Uterus (tissue), 3 donors: ENCODE measurements at regions not wholly inside any gene's neighbourhood (a gene's known extent, or its start where the extent isn't known, plus 50 kb on each side); places are given as distances from the start of the nearest gene placed in this dataset.

Experiments used
- DNase-seq, 2 donors: peaks; one replicate each; pipeline ENCODE4 v3.0.0-alpha.2; 2019 to 2020
- H3K27ac ChIP-seq, 2 donors: fragments of 200-600 bp; sonication (generic); 1 replicate in 1 of 2; 2 replicates in 1 of 2; pipeline ENCODE4 v1.5.1; 2016 to 2018
- H3K27me3 ChIP-seq, 2 donors: fragments of 200-600 bp; sonication (generic); one replicate each; pipeline ENCODE4 v1.5.1; 2018 to 2019; ENCODE audit warnings: control low read depth in 1 of 2
- H3K36me3 ChIP-seq, 2 donors: fragments of 200-600 bp; sonication (generic); one replicate each; pipeline ENCODE4 v1.5.1; 2019; ENCODE audit warnings: control low read depth in 1 of 2
- H3K4me1 ChIP-seq, 2 donors: fragments of 200-600 bp; sonication (generic); one replicate each; pipeline ENCODE4 v1.5.1; 2018 to 2019; ENCODE audit warnings: control low read depth in 1 of 2
- H3K4me3 ChIP-seq, 2 donors: fragments of 200-600 bp; sonication (generic); 1 replicate in 1 of 2; 2 replicates in 1 of 2; pipeline ENCODE4 v1.5.1; 2018 to 2019; ENCODE audit warnings: mild to moderate bottlenecking in 1 of 2
- H3K9me3 ChIP-seq, 2 donors: fragments of 200-600 bp; sonication (generic); one replicate each; pipeline ENCODE4 v1.5.1; 2019; ENCODE audit warnings: control low read depth in 1 of 2
- POLR2A ChIP-seq, 2 donors: fragments of 450-650 bp; IDR thresholded peaks; one replicate each; pipeline ENCODE4 v1.6.1; 2016; ENCODE audit warnings: antibody characterized with exemption in 2 of 2, mild to moderate bottlenecking in 1 of 2, moderate library complexity in 1 of 2
- intact Hi-C: fragments of 100-400 bp; cut with DNase I; formaldehyde crosslinking; loops from one replicate; pipeline ENCODE4 v1.15.1; 2023; ENCODE audit warnings: low total_unique reads
- TF ChIP-seq, protein P1 (sequence below), 4 experiments: fragments of 200-600 bp in 2 of 4; fragments of 450-650 bp in 2 of 4; sonication (generic) in 2 of 4; IDR thresholded peaks; one replicate each; pipeline ENCODE4 v1.5.1; 2016 to 2019; ENCODE audit warnings: antibody characterized with exemption in 4 of 4, mild to moderate bottlenecking in 2 of 4, moderate library complexity in 1 of 4
- donor health status: DM: yes; HTN: yes; CAD: no.

DNA sequence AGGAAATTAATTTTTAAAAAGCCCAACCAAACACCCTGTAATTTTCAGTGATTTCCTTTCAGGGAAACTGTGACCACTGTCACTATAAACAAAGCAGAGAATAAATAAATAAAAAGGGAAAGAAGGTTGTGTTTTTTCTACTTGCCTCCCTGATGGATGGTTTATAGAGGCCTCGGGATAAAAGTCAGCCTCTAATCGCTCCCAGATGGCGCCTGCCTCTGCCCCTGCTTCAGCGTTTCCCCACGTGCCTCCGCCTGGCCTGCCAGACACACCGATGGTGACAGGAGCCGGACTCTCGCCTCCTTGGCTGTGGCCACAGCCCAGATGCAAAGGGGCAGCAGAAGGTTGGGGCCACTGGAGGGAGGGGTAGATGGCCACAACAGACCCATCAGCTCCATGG, 327.7 kb downstream of the CDC5L start:
- H3K4me3 ChIP-seq = no peak overlapping the region
- no peaks in the 10 kb centered on the region for H3K27me3 ChIP-seq
- no peak for DNase-seq
- H3K36me3 ChIP-seq = no peaks in the 10 kb centered on the region
- H3K9me3 ChIP-seq = no peaks in the 10 kb centered on the region
- no peaks in the 10 kb centered on the region for H3K4me1 ChIP-seq
- no peak overlapping the region for H3K27ac ChIP-seq
- TF ChIP-seq POLR2A (IDR thresholded peaks at IDR 0.05) = no peak
- TF ChIP-seq, protein P1, sequence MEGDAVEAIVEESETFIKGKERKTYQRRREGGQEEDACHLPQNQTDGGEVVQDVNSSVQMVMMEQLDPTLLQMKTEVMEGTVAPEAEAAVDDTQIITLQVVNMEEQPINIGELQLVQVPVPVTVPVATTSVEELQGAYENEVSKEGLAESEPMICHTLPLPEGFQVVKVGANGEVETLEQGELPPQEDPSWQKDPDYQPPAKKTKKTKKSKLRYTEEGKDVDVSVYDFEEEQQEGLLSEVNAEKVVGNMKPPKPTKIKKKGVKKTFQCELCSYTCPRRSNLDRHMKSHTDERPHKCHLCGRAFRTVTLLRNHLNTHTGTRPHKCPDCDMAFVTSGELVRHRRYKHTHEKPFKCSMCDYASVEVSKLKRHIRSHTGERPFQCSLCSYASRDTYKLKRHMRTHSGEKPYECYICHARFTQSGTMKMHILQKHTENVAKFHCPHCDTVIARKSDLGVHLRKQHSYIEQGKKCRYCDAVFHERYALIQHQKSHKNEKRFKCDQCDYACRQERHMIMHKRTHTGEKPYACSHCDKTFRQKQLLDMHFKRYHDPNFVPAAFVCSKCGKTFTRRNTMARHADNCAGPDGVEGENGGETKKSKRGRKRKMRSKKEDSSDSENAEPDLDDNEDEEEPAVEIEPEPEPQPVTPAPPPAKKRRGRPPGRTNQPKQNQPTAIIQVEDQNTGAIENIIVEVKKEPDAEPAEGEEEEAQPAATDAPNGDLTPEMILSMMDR (IDR thresholded peaks at IDR 0.05) = no peak
- intact Hi-C loops = no loop called here

DNA sequence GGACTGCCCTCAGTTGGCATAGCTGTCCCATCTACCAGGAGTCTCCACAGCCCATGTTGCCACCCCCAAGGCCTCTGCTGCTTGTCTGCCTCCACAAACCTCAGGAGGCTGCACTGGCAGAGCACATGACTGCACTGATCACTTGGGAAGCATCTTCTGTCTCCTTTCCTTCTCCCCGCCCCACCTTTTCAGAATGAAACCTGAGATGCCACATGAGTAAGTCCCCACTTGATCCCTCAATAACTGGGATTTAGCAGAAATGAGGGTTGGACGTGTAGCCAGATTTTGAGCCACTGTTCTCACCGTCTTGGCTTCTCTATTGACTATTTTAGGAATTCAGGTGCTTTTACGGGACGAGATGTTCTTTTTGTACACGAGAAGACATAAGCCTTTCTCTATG, 328.4 kb downstream of the CDC5L start:
- Histone ChIP-seq H3K27me3 (no peaks in the 10 kb centered on the region), H3K36me3 (no peaks in the 10 kb centered on the region), H3K4me1 (no peaks in the 10 kb centered on the region), H3K4me3 (no peak overlapping the region), H3K9me3 (no peaks in the 10 kb centered on the region), H3K27ac (no peak overlapping the region)
- TF ChIP-seq, protein P1 (IDR thresholded peaks at IDR 0.05) = no peak
- TF ChIP-seq POLR2A (IDR thresholded peaks at IDR 0.05) = no peak
- no peak for DNase-seq
- intact Hi-C loops = no loop called here

DNA sequence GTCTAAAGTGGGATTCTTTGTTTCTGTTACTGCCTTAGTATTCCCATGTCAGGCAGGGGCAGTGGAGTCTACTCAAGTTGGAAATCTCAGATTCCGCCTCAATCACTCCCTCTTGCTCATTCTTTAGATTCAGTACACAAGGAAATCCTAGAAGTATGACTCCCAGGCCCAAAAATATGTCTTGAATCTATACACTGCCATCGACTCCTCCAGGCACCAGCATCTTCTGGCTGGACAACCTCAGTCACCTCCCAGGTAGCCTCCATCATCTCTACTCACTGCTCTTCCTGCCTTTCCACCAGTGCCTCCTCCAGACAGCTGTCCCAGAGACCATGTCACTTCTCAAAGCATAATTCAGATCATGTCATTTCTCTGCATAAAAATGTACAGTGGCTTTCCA, 329.9 kb downstream of the CDC5L start:
- Histone ChIP-seq H3K27me3 (no peaks in the 10 kb centered on the region), H3K4me3 (no peak overlapping the region), H3K4me1 (no peaks in the 10 kb centered on the region), H3K36me3 (no peaks in the 10 kb centered on the region), H3K9me3 (no peaks in the 10 kb centered on the region), H3K27ac (no peak overlapping the region)
- no peak for DNase-seq
- intact Hi-C loops = no loop called here
- TF ChIP-seq POLR2A (IDR thresholded peaks at IDR 0.05) = no peak
- TF ChIP-seq, protein P1 (IDR thresholded peaks at IDR 0.05) = no peak

DNA sequence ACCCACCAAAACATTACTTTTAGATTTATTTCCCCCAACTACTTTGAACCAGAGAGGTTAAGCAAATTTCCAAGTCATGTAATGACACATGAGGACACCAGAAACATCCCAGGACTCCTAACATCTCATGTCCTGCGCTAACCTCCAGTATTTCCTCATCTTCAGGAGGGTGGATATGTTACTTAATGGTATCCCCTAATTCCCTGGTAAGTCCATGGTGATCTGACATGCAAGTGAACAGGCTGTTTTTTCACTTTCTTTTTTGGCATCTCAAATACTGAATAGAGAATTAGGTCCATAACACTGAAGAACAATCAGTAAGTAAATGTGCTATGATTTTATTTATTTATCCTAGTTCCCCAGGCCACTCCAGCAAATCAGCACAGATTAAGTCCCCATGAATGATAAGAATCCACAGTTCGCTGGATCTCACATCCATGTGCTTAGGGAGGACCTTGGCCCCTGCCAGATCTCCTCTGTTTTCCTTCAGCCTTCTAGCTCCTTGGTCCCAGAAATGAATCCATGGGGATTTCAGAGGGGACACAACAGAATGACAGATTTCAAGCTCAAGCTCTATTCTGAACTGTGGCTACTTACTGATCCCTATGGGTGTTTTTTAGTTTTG, 334.6 kb downstream of the CDC5L start:
- Histone ChIP-seq H3K9me3 (no peaks in the 10 kb centered on the region), H3K36me3 (no peaks in the 10 kb centered on the region), H3K27ac (no peak overlapping the region), H3K4me1 (no peaks in the 10 kb centered on the region), H3K27me3 (no peaks in the 10 kb centered on the region), H3K4me3 (no peak overlapping the region)
- no peak for DNase-seq
- intact Hi-C loops = no loop called here
- TF ChIP-seq, protein P1 (IDR thresholded peaks at IDR 0.05) = no peak
- TF ChIP-seq POLR2A (IDR thresholded peaks at IDR 0.05) = no peak

DNA sequence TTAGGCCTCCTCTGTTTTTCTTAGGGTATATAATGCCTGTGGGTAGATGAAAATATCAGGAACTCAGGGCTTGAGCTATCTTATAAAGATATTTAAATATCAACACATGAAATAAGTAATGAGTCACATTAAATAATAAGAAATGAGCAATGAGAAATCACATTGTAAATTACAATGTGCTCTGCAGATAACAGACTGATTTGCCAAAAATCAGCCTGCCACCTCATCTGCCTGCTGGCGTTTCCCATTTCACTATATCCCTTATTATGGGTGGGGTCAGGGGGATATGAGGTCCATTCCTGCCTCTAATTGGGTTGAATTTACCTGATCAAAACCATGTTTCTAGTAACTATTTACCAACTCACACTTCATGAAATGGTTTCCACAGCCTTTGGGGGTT, 335.2 kb downstream of the CDC5L start:
- H3K4me3 ChIP-seq = no peak overlapping the region
- H3K9me3 ChIP-seq = no peaks in the 10 kb centered on the region
- H3K27me3 ChIP-seq = no peaks in the 10 kb centered on the region
- no peak for TF ChIP-seq POLR2A (IDR thresholded peaks at IDR 0.05)
- TF ChIP-seq, protein P1 (IDR thresholded peaks at IDR 0.05) = no peak
- intact Hi-C loops = no loop called here
- no peak overlapping the region for H3K27ac ChIP-seq
- no peak for DNase-seq
- H3K4me1 ChIP-seq = no peaks in the 10 kb centered on the region
- no peaks in the 10 kb centered on the region for H3K36me3 ChIP-seq
